NCI-H345 treated with DMSO at 0.1 percent for 48 hours (cell line): ENCODE measurements at regions not wholly inside any gene's neighbourhood (a gene's known extent, or its start where the extent isn't known, plus 50 kb on each side); places are given as distances from the start of the nearest gene placed in this dataset.

Source experiments
- DNase-seq: peaks from one replicate; lab custom pipeline; 2025; ENCODE audit not compliant: unreplicated experiment; lab: John Stamatoyannopoulos, UW

DNA sequence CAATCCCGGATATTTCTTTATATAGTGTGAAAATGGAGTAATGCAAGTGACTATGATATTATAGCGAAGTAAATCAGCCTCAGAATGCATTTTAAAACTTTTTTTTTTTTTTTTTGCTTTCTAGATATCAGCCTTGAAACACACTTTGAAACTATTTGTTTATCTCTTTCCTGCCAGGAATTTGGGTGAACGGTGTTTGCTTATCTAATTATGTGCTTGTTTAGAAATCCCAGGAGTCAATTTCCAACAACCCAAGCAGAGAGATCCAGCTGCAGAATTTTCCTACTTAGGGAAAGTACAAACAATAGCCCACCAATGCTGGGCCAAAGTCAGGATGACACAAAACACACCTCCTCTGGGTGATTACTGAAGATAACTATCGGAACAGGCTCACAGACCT is 958.8 kb downstream of the PCDH18 start:
- no peak for DNase-seq

GRCh38 chr4:136571315-136571714 is 961.0 kb downstream of the PCDH18 start:
- DNase-seq: no peak

GRCh38 chr4:136562834-136563233 is 969.5 kb downstream of the PCDH18 start:
- DNase-seq: no peak

- no peak for DNase-seq
Measured at GRCh38 chr4:136558940-136559494, 973.3 kb downstream of the PCDH18 start.

DNA sequence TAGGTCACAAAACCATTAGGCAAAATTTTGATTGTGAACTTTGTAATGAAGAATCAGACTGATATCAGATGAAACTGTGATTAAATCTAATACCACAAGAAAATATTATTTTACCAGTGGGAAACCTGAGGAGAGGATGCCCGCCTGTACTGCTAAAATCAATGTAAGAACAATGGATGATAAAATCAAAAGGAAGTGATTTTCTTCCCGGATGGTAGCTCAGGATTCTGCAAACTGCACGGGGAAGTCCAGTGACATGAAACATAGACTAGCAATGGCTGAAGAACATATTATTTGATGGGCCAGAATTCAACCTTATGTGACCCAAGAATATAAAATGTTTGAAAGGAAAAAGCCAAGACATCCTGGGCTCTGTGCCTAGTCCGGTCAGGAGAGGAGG is 974.9 kb downstream of the PCDH18 start:
- no peak for DNase-seq

DNA sequence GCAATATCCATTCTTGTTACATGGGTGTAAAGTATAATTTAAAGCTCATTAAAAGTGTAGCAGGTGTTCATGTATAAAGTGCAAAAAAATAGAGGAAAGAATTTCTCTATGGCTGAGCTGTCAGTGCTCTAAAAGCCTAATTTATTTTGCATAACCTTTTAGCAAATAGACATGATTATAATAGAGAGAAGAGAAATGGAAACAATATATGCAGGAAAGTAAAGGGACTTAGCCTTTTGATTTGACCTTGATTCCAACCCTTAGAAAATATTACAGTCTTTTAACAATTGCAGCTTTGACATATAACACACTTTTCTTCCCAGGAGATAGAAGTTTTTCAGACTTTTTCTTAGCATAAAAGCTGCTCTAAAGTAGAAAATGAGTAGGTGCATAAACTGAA is 978.3 kb downstream of the PCDH18 start:
- no peak for DNase-seq

DNA sequence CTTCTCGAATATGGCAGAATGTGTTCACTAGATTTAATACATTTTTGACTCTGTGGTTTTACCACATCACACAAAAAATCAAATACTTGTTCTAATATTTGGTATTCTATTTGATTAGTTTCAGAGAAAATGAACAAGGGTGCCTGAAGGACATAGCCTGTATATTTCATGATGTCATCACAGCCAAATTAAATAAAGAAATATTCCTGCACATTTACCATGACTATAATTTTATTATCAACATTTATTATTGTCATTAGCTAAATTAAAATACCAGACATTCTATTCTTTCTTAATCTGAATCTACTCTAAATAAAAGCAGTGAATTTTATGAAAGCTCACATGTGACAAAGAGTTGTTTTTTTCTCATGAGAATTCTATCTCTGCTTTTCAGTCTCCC is 980.5 kb downstream of the PCDH18 start:
- DNase-seq: no peak

GRCh38 chr4:136540747-136541146 is 991.5 kb downstream of the PCDH18 start:
- no peak for DNase-seq

DNA sequence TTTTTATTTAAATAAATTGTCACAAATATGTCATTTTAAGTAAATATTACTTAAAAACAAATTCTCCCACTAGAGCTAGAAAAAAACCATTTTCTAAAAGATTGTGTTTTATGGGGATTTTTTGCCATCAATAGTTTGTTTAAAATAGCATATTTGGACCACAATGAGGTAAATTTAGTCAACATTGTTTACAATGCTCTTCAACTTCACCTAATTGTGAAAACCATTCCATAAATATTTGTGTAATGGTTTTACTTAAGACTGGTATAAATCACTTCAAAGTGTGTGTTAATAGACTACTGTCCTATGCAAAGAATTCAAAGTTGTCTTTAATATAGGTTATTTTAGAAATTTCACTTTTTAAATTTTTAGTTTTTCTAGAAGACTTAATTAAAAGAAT is 1004.2 kb downstream of the PCDH18 start:
- DNase-seq: no peak

GRCh38 chr4:136526517-136526916 is 1005.8 kb downstream of the PCDH18 start:
- no peak for DNase-seq

DNA sequence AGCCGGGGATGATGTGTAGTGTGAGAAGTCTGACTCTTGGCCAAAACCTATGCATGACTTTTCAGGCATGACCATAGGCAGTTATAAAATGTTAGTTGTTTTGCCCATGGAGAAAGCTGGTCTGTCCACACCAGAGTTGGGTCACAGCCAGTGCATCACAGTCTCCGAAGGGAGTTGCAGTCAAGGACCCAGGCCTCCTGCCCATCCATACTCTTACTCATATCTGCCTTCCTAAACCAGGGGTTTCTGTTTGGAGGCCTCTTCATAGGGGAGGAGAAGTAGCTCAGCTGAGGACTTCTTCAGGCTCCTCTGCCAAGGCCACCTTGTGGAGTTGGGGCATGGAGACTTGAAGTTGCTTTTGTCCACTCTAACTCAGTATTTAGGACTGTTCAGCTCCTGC is 1008.3 kb downstream of the PCDH18 start:
- DNase-seq: no peak

GRCh38 chr4:136516371-136516770 is 1015.9 kb downstream of the PCDH18 start:
- DNase-seq: no peak

DNA sequence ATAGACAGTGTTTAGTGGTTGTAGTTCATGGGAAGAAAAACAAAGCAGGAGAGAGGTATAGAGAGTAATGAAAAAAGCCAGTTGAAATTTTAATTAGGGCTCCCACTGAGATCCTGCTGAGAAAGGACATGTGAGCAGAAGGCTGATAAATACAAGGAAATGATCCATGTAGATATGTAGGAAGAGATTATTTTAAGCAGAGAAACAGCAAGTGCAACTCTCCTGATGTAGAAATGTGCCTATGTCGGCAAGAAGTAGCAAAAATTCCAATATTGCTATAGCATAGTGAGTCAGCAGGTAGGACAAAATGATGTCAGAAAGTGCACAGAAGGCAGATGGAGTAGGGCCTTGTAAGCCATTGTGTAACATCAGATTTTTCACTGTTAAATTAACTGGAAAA is 1027.3 kb downstream of the PCDH18 start:
- peak; percentile 8 for DNase-seq

GRCh38 chr4:136495851-136496250 is 1036.4 kb downstream of the PCDH18 start:
- DNase-seq: no peak

GRCh38 chr4:136495076-136495475 is 1037.2 kb downstream of the PCDH18 start:
- no peak for DNase-seq

DNA sequence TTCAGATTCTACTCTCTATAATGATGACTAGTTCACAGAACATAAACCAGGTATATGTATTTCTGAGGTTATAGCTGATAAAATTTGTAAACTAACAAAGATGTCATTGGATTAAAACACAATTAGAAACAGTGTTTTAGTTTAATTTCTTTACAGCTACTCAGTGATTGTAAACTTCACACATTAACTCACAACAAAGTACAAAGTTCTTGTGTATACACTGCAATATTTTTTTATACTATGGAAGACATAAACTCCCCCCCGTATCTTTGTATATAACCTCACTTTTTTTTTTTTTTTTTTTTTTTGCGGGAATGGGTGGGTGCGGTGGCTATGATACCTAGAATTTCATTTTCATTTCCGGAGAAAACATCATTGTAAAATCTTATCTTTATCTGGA is 1043.2 kb downstream of the PCDH18 start:
- DNase-seq: no peak

DNA sequence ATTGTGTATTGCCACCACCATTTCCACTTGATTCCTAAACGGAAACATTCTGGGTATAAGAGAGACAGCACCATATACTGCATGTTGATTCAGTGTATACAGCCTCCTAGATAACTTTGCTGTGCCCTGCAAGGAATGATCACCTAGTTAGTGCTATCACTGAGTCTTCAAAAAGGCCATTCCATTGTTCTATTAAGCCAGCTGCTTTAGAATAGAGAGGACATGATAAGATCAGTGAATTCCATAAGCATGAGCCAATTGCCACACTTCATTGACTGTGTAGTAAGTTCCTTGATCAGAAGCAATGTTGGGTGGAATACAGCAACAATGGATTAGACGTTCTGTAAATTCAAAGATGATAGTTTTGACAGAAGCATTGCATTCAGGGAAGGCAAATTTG is 1047.3 kb downstream of the PCDH18 start:
- DNase-seq: no peak

DNA sequence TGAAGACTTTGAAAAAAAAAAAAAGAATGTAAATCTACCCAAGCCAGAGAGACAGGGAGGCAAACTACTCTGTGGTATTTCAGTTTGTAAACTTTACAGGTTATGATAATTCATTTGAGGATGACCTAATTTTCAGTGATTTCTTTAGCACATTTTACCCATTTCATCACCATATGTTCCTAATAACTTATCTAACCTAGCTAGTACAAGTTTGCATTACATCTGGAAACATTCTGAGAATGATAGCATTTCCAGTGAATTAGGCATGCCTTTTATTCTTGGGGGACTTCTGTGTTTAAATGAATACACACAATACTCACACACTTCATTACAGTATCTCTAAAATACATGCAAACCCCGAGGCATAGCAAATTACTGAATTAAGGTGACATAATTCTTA is 1055.5 kb downstream of the PCDH18 start:
- DNase-seq: no peak

GRCh38 chr4:136471051-136471450 is 1061.2 kb downstream of the PCDH18 start:
- no peak for DNase-seq

- no peak for DNase-seq
Measured at GRCh38 chr4:136465691-136466090, 1066.6 kb downstream of the PCDH18 start.

DNA sequence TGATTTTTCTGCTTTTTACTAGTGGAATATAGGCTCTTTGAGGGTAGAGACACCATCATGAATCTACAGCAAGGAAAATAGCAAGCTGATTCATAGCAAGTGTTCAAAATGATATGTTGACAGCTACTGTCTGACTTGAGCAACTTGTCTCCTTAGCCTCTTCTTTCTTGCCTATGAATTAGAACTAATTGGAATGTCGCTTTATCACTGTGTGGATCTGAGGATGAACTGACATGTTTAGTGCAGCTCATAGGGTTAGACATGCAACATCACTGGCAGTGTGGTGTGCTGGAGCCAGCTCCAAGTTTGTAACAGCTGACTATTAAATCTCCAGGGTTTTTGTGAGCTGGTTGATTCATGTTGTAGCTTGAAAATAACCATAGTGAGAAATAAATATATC is 1068.4 kb downstream of the PCDH18 start:
- DNase-seq: no peak

DNA sequence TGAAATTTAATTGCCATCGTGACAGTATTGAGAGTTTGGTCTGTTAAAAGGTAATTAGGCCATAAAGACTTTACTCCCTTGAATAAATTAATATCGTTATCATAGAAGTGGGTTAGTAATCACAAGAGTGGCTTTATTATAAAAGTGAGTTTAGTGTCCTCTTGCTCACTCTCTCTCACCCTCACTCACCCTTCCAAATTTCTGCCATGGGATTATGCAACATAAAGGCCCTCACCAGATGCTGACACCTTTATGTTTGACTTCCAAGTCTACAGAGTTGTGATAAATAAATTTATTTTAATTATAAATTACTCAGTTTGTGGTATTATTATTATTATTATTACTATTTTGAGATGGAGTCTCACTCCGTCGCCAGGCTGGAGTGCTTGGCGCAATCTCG is 1070.8 kb downstream of the PCDH18 start:
- no peak for DNase-seq

GRCh38 chr4:136458326-136458725 is 1074.0 kb downstream of the PCDH18 start:
- no peak for DNase-seq

- DNase-seq: no peak
Measured at GRCh38 chr4:136457577-136457976, 1074.7 kb downstream of the PCDH18 start.
